ENCODE measurements at regions not wholly inside any gene's neighbourhood (a gene's known extent, or its start where the extent isn't known, plus 50 kb on each side); places are given as distances from the start of the nearest gene placed in this dataset.
"Not testable (repeated sequence)": the region's sequence is repeated elsewhere in the genome, so short reads cannot be mapped to it uniquely, and the experiment has no call there.

- ChIA-PET CTCF (no interaction called here), POLR2A (no interaction called here)
- intact Hi-C loops (cut with micrococcal nuclease) = no loop called here
- DNase-seq (no peak), ATAC-seq (ENCODE audit: low read depth) (no peak)
- no peak for TF ChIP-seq CTCF (IDR thresholded peaks at IDR 0.05)
- no peaks in the 10 kb centered on the region for H3K9me3 Mint-ChIP-seq
- H3K4me3 Mint-ChIP-seq = no peak overlapping the region
- no peak overlapping the region for H3K27ac Mint-ChIP-seq
- H3K36me3 Mint-ChIP-seq (ENCODE audit: low read depth) = no peaks in the 10 kb centered on the region
- no peaks in the 10 kb centered on the region for H3K4me1 Mint-ChIP-seq
- no peaks in the 10 kb centered on the region for H3K27me3 Mint-ChIP-seq
These were observed 841.9 kb downstream of the TRAM1L1 start for GRCh38 chr4:116243431-116243830.

DNA sequence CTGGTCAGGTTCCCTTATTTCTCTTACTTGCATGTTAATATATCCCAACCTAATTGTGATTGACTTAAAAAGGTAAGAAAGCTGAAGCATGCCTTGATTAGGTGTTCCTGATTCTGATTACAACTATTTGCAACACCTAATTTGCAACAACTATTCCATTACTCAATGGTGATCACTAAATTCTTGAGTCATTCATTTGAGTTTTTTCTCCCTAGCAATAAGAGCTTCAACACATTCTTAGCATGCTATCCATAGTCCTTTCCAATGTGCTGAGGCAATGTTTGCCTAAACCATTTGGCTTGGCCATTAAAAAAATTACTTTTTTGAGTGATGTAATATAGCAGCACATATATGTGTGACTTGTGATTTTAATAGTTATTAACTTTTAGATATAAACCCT, 851.4 kb downstream of the TRAM1L1 start:
- no peak for TF ChIP-seq CTCF (IDR thresholded peaks at IDR 0.05)
- H3K36me3 Mint-ChIP-seq (ENCODE audit: low read depth) = no peaks in the 10 kb centered on the region
- ATAC-seq (ENCODE audit: low read depth) (no peak), DNase-seq (no peak)
- POLR2A ChIA-PET = no interaction called here
- intact Hi-C loops (cut with micrococcal nuclease) = no loop called here
- no peaks in the 10 kb centered on the region for H3K4me1 Mint-ChIP-seq
- CTCF ChIA-PET = no interaction called here
- H3K27me3 Mint-ChIP-seq = no peaks in the 10 kb centered on the region
- H3K9me3 Mint-ChIP-seq = peaks cover 4% of the 10 kb centered on the region
- no peak overlapping the region for H3K4me3 Mint-ChIP-seq
- H3K27ac Mint-ChIP-seq = no peak overlapping the region

GRCh38 chr4:116231999-116232398, 853.4 kb downstream of the TRAM1L1 start:
- H3K27ac Mint-ChIP-seq, H3K4me3 Mint-ChIP-seq, POLR2A ChIA-PET: not testable (repeated sequence)

GRCh38 chr4:116229420-116229819, 856.0 kb downstream of the TRAM1L1 start:
- no peak for DNase-seq
- CTCF ChIA-PET = no interaction called here

More at GRCh38 chr4:116231999-116232398, 853.4 kb downstream of the TRAM1L1 start:
- H3K9me3 Mint-ChIP-seq; ATAC-seq (ENCODE audit: low read depth); H3K27me3 Mint-ChIP-seq; DNase-seq; CTCF ChIA-PET; H3K4me1 Mint-ChIP-seq; H3K36me3 Mint-ChIP-seq (ENCODE audit: low read depth); intact Hi-C loops (cut with micrococcal nuclease): not testable (repeated sequence)

GRCh38 chr4:116223040-116223732, 862.2 kb downstream of the TRAM1L1 start:
- H3K4me1 Mint-ChIP-seq = no peaks in the 10 kb centered on the region
- CTCF ChIA-PET = no interaction called here
- no peak overlapping the region for H3K4me3 Mint-ChIP-seq
- DNase-seq = no peak
- no peaks in the 10 kb centered on the region for H3K27me3 Mint-ChIP-seq
- no peak for TF ChIP-seq CTCF (IDR thresholded peaks at IDR 0.05)
- ATAC-seq (ENCODE audit: low read depth) = no peak
- H3K36me3 Mint-ChIP-seq (ENCODE audit: low read depth) = no peaks in the 10 kb centered on the region
- H3K27ac Mint-ChIP-seq = no peak overlapping the region
- intact Hi-C loops (cut with micrococcal nuclease) = no loop called here
- peaks cover 3% of the 10 kb centered on the region for H3K9me3 Mint-ChIP-seq
- POLR2A ChIA-PET = no interaction called here

More at GRCh38 chr4:116229420-116229819, 856.0 kb downstream of the TRAM1L1 start:
- POLR2A ChIA-PET = no interaction called here
- Mint-ChIP-seq H3K4me1 (no peaks in the 10 kb centered on the region), H3K27me3 (no peaks in the 10 kb centered on the region), H3K27ac (no peak overlapping the region), H3K36me3 (ENCODE audit: low read depth) (no peaks in the 10 kb centered on the region), H3K4me3 (no peak overlapping the region), H3K9me3 (peaks cover 7% of the 10 kb centered on the region)
- intact Hi-C loops (cut with micrococcal nuclease) = no loop called here
- ATAC-seq (ENCODE audit: low read depth) = no peak
- TF ChIP-seq CTCF (IDR thresholded peaks at IDR 0.05) = no peak

DNA sequence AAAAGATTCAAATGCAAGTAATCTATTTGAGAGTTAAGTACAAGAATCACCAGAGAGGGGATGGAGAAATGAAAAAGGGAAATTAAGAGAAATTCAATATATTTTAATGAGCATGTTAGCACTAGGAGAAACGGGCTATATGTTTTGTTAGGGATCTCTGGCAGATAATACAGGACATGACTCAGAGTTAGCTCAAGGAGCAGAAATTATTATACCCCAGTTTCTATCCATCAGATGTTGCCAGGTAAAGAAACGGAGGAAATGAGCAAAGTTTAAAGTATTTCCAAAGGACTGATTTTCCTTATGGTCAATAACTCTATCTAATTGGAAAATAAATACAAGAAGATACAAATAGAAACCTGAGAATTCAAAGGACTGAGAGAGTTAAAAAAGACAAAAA, 867.6 kb downstream of the TRAM1L1 start:
- ChIA-PET POLR2A (no interaction called here), CTCF (no interaction called here)
- Mint-ChIP-seq H3K4me1 (no peaks in the 10 kb centered on the region), H3K9me3 (peaks cover 4% of the 10 kb centered on the region), H3K4me3 (no peak overlapping the region), H3K36me3 (ENCODE audit: low read depth) (no peaks in the 10 kb centered on the region), H3K27me3 (no peaks in the 10 kb centered on the region), H3K27ac (no peak overlapping the region)
- no peak for ATAC-seq (ENCODE audit: low read depth)
- no peak for TF ChIP-seq CTCF (IDR thresholded peaks at IDR 0.05)
- DNase-seq = no peak
- intact Hi-C loops (cut with micrococcal nuclease) = no loop called here
